ENCODE measurements at regions not wholly inside any gene's neighbourhood (a gene's known extent, or its start where the extent isn't known, plus 50 kb on each side); places are given as distances from the start of the nearest gene placed in this dataset.
A peak's percentile ranks its signal among the peaks of the same experiment; 100 is the strongest.
"Not testable (repeated sequence)": the region's sequence is repeated elsewhere in the genome, so short reads cannot be mapped to it uniquely, and the experiment has no call there.

- no peak overlapping the region for H3K4me3 ChIP-seq (ENCODE audit: low read depth, low read length)
- no peak for DNase-seq (ENCODE audit: low read depth)
- no peak for TF ChIP-seq CTCF (IDR thresholded peaks at IDR 0.05; ENCODE audit: control insufficient read depth, extremely low read depth, insufficient read depth)
Observed at GRCh38 chr7:108908456-108908855, 338.8 kb downstream of the DNAJB9 start.

- TF ChIP-seq CTCF (IDR thresholded peaks at IDR 0.05; ENCODE audit: control insufficient read depth, extremely low read depth, insufficient read depth) = no peak
- no peak overlapping the region for H3K4me3 ChIP-seq (ENCODE audit: low read depth, low read length)
- DNase-seq (ENCODE audit: low read depth) = no peak
Observed at GRCh38 chr7:108911016-108911415, 341.3 kb downstream of the DNAJB9 start.

GRCh38 chr7:108920490-108920889 lies 350.8 kb downstream of the DNAJB9 start:
- no peak for TF ChIP-seq CTCF (IDR thresholded peaks at IDR 0.05; ENCODE audit: control insufficient read depth, extremely low read depth, insufficient read depth)
- DNase-seq (ENCODE audit: low read depth) = no peak
- H3K4me3 ChIP-seq (ENCODE audit: low read depth, low read length) = no peak overlapping the region

- peak; percentile 8 for DNase-seq (ENCODE audit: low read depth)
- not testable (repeated sequence) for H3K4me3 ChIP-seq (ENCODE audit: low read depth, low read length)
Observed at GRCh38 chr7:108943048-108943447, 373.4 kb downstream of the DNAJB9 start.

- no peak for TF ChIP-seq CTCF (IDR thresholded peaks at IDR 0.05; ENCODE audit: control insufficient read depth, extremely low read depth, insufficient read depth)
- no peak for DNase-seq (ENCODE audit: low read depth)
- H3K4me3 ChIP-seq (ENCODE audit: low read depth, low read length) = no peak overlapping the region
Observed at GRCh38 chr7:108947526-108947925, 377.9 kb downstream of the DNAJB9 start.

GRCh38 chr7:108972004-108972403 lies 402.3 kb downstream of the DNAJB9 start:
- H3K4me3 ChIP-seq (ENCODE audit: low read depth, low read length) = no peak overlapping the region
- peak; percentile 84 for DNase-seq (ENCODE audit: low read depth)
- TF ChIP-seq CTCF (IDR thresholded peaks at IDR 0.05; ENCODE audit: control insufficient read depth, extremely low read depth, insufficient read depth) = no peak

GRCh38 chr7:108973075-108973474 lies 403.4 kb downstream of the DNAJB9 start:
- no peak overlapping the region for H3K4me3 ChIP-seq (ENCODE audit: low read depth, low read length)
- no peak for DNase-seq (ENCODE audit: low read depth)
- peak; percentile 61 for TF ChIP-seq CTCF (IDR thresholded peaks at IDR 0.05; ENCODE audit: control insufficient read depth, extremely low read depth, insufficient read depth)

GRCh38 chr7:108974641-108975040 lies 405.0 kb downstream of the DNAJB9 start:
- H3K4me3 ChIP-seq (ENCODE audit: low read depth, low read length) = no peak overlapping the region
- no peak for TF ChIP-seq CTCF (IDR thresholded peaks at IDR 0.05; ENCODE audit: control insufficient read depth, extremely low read depth, insufficient read depth)
- DNase-seq (ENCODE audit: low read depth) = no peak
